KG1 (cell line): ENCODE measurements at regions not wholly inside any gene's neighbourhood (a gene's known extent, or its start where the extent isn't known, plus 50 kb on each side); places are given as distances from the start of the nearest gene placed in this dataset.
"Not testable (repeated sequence)": the region's sequence is repeated elsewhere in the genome, so short reads cannot be mapped to it uniquely, and the experiment has no call there.

Source experiments
- DNase-seq: peaks from one replicate; lab custom pipeline; 2025; lab: John Stamatoyannopoulos, UW

DNA sequence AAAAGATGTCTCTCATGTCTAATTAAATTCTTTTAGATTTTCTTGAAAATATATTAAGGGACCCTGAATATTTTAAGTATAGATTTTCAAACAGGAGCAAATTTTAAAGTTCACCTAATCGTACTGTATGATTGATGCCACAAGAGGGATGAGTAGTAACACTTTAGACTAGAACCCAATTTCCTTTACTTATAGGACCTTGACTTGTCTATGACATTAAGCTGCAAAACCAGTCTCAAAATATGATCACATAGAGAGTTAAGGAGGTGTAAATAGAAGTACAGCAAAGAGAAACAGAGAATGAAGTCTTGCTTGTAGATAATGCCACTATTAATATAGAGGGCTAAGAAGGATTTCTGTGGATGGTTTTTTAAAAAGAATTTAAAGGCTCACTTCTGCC is 312.9 kb upstream of the PRR16 start:
- DNase-seq, result no peak

DNA sequence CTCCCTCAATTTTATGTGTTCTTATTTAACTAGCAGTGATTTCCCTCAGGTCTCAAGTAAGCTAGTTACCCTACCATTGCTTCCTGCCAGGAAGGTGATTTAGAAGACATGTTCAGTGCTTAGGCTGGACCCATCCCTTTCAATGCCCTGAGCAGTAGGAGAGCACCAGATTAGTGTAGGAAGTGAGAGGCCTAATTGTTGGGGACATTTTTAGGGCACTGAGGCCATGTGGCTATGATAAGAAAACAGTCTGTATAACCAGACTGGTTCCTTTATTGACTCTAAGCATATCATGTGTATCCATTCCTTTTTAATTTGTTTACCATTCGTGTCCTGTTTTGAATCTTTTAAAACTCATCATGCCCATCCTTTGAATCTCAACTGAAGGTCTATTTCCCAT is 312.3 kb upstream of the PRR16 start:
- no peak for DNase-seq

DNA sequence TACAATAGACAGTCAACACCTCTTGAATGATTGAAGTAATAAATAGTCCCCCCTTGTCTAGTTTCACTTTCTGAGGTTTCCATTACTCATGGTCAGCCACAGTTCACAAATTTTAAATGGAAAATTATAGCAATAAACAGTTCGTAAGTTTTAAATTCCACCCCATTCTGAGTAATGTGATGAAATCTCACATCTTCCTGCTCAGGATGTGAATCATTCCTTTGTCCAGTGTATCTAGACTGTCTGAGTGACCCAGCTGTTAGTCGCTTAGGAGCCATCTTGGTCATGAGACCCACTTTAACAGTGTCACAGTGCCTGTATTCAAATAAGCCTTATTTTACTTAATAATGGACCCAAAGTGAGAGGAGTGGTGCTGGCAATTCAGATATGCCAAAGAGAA is 311.6 kb upstream of the PRR16 start:
- DNase-seq, result no peak

DNA sequence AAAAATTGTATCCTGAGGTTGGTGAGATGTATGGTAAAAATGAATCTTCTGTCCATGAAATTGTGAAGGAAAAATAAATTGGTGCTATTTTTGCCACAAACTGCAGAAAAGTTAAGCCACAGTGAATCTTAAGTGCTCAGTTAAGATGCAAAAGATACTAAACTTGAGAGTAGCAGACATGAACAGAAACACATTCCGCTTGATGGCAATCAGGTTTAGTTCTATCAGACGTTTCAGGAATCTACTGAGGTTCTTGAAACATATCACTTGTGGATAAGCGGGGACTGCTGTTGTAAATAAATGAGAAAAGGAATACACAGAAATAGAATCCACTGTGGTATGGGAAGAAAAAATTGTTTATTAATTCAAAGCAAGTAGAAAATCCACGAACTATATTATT is 311.2 kb upstream of the PRR16 start:
- no peak for DNase-seq

DNA sequence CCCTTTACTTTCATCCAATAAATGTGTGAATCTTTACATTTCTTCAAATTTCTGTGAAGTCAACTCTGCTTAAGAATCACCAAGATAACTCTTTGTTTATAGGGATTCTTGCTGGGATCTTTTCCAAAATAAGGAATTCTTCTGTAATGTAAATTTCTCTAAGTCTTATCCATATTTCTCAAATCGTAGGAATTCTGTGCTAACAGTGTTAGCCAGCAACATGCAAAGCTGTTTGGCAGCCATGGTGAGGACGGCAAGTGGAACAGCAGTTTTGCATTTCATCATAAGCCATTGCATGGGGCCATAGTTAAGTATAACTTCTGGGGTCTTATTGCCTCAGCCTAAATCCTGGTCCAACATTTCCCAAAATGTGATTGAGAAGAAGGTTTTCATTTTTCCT is 310.5 kb upstream of the PRR16 start:
- DNase-seq, result no peak

DNA sequence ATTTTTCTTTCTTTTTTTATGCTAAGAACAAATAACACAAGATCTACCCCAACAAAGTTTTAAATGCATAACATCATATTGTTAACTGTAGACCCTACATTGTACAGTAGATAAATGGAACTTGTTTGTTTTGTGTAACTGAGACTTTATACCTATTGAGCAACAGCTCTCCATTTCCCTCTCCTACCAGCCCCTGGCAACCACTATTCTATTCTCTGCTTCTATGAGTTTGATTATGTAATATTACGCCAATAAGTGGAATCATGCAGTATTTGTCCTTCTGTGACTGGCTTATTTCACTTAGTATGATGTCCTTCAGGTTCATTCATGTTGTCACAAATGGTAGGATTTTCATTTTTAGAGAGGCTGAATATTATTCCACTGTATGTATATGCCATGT is 308.2 kb upstream of the PRR16 start:
- DNase-seq, result no peak

DNA sequence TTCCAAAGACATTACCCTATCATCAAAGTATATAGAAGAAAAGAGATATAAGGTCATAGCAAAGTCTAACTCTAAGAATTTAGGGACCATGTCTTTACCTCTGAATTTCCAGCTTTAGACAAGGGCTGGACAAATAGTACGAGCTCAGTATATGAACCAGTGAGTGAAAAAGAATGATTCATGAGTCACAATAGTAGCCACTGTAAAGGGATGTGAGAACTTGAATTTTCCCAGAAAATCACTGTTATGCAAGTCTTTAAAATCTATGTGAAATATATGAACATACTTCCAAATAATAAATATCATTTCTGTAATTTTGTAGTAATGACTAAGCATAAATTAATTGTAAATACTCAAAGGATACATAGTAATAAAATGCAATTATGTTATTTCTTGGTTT is 305.9 kb upstream of the PRR16 start:
- DNase-seq, result no peak

DNA sequence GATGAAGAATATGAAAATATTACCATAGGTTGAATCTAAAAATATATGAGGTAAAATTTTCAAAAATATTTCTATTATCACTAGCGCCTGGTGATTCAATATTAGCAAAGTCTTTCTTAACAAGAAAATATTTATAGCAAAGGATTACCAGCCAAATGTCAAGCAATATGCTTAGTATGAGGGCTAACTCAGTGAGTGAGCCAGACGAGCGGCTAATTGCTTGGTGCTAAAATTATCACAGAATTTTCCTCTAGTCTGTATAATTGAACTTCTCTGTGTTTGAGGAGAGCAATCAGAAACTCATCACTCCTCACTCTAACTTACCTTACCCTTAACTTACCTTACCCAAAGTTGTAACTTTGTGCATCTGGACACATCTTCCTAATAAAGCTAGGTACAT is 304.9 kb upstream of the PRR16 start:
- no peak for DNase-seq

DNA sequence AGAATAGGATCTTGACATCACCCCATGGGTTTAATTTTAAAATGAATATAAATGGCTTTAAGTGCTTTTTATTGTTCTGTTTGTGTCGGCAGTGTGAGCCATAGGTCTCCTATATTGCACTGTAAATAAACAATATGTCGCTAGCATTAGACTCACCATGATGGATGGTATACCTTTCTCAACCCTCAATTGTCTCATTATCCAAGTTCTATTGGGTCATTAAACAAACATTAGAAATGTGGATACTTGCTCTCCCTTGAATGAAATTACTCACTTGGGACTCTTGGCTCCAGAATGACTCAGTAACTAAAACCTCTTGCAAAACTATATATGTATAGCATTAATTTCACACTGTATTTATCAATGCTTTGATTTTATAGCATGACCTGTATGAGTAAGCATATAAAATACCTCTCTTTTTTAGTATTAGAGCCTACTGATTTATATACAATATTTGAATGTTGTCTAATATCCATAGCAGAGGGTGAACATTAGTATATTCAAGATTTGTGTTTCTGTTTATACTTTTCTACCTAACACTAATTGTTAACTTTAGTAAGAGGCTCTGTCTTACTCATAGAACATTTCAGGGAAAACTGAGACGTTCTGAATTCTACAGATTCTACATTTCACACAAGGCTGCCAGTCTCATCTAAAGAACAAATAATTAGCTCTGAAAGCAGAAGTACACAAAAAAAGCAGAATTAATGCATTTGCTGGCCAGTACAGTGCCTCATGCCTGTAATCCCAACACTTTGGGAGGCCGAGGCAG is 303.8 kb upstream of the PRR16 start:
- DNase-seq, result no peak

DNA sequence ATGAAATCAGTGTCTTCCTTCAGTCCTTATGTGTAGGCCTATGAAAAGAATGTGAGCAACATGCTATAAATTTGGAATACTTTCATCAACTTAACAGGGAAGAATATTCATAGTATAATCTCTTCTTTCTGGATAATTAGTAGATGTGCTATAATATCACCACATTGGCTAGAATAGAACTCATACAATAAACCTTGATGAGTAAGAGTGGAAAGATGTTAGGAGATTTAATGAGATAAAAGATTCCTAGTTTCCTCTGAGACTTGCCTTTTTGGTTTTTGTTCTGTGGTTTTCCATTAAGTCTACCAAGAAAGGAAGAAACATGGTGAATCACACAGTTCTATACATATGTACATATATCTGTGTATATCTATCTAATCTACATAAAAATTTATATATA is 301.8 kb upstream of the PRR16 start:
- DNase-seq, result no peak

DNA sequence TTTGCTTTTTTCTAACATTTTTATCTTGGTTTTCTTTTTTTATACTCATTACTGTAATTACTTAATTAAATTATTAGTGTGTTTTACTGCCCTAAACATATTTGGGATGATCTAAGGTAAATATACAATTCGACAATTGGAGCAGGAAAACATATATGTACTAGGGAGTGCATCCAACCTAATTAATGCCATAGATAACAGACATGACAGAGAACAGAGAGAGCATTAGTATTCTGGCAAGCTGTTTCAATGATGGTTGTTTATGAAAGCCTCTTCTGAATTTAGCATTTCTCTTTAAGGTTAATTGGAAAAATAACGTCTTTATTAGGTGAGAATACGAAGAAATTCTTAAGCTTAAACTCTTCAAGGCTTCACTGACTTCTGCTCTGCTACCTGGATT is 300.1 kb upstream of the PRR16 start:
- no peak for DNase-seq

DNA sequence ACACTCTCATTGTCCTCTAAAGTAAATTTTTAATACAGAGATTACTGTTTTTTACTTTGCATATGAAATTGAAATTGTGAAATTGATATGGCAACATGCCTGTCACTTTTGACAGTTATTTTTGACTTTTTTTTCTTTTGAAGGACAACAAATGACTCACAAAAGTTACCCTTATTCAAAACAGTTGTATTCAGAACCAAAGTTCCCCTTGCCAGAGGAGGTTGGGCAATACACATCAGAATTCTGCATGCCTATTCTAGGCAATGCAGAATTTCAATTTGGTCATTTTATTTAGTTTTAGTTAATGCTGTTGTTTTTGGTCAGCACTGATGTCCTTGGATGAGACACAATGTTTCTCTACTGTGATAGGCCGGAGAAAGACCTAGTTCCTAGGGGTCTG is 299.1 kb upstream of the PRR16 start:
- DNase-seq, result no peak

DNA sequence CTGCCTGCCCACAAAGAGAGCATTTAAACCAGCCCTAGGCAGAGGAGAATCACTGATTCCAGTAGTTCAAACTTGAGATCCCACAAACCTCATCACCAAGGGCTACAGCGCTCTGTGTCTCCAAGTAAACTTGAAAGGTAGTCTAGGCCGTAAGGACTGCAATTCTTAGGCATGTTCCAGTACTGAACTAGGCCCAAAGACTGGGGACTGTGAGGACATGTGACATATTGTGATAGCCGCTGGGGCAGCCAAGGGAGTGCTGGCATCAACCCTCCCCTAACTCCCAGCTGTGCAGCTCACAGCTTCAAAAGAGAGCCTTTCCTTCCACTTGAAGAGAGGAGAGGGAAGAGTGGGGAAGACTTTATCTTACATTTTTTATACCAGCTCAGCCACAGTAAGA is 291.0 kb upstream of the PRR16 start:
- DNase-seq, result no peak

DNA sequence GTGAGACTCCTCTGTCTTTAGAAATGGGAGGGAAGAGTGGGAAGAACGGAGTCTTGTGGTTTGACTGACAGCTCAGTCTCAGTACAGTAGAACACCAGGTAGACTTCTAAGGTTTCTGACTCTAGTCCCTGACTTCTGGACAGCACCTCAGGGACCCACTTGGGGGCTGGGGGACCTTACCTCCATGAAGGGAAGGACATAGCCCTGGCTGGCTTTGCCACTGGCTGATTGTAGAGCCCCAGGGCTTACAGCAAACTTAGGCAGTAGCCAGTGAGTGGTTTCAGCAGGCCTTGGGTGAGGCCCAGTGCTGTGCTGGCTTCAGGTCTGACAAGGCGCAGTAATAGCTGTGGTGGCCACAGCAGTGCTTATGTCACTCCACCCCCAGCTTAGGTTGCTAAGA is 290.0 kb upstream of the PRR16 start:
- DNase-seq, result no peak

DNA sequence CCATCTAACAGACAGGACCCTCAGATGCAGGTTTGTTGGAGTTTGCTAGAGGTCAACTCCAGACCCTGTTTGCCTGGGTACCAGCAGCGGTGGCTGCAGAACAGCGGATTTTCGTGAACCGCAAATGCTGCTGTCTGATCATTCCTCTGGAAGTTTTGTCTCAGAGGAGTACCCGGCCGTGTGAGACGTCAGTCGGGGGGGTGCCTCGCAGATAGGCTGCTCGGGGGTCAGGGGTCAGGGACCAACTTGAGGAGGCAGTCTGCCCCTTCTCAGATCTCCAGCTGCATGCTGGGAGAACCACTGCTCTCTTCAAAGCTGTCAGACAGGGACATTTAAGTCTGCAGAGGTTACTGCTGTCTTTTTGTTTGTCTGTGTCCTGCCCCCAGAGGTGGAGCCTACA is 282.9 kb upstream of the PRR16 start:
- DNase-seq, result not testable (repeated sequence)

DNA sequence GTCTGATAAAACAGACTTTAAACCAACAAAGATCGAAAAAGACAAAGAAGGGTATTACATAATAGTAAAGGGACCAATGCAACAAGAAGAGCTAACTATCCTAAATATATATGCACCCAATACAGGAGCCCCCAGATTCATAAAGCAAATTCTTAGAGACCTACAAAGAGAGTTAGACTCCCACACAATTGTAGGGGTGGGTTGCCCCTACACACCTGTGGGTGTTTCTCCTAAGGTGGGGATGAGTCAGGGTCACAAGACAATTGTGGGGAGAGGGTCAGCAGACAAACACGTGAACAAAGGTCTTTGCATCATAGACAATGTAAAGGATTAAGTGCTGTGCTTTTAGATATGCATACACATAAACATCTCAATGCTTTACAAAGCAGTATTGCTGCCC is 269.4 kb upstream of the PRR16 start:
- DNase-seq, result not testable (repeated sequence)

DNA sequence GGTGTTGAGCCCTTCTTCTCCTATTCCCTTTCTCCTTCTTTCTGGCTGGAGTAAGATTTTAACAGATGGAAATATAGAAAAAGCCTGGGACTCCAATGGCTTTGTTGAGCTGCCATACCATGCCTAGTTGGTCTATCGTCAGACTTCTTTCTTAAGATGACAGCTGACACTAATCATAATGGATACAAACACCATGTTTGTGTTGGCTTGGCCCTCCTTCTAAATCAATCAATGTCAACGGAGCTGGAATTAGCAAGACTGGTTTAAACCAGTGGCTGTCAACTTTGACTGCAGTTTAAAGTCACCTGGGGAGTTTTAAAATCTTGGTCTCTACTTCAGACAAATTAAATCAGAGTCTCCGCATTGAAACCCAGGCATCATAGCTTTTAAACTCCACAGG is 264.5 kb upstream of the PRR16 start:
- no peak for DNase-seq

DNA sequence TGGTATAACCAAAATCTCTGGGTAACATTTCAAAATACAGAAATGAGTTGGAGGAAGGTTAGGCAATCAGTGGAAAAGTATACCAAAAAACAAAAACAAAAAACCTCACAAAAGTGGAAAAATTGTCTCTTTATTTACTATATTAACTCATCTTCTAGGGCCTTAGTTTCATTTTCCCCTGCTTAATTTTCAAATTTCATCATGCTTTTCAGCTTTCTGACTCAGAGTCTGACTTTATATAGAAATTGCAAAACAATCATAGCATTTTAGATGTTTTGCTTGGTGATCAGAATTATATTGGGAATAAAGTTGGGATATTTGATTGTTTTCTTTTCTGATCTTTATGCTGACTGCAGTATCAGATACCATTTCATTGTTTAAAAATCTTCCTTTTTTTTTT is 257.0 kb upstream of the PRR16 start:
- no peak for DNase-seq

DNA sequence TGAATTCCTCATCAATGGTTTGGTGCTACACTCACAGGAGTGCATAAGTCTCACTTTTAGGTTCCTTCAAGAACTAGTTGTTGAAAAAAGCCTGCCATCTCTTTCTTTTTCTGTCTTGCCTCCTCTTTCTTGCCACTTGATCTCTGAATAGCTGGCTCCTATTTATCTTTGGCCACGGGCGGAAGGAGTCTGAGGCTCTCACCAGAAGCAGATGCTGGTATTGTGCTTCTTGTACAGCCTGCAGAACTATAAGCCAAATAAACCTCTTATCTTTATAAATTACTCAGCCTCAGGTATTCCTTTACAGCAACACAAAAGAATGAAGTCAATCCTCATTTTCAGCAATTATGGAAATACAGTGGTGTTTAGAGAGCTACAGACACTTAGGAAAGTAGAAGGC is 247.1 kb upstream of the PRR16 start:
- DNase-seq, result no peak

DNA sequence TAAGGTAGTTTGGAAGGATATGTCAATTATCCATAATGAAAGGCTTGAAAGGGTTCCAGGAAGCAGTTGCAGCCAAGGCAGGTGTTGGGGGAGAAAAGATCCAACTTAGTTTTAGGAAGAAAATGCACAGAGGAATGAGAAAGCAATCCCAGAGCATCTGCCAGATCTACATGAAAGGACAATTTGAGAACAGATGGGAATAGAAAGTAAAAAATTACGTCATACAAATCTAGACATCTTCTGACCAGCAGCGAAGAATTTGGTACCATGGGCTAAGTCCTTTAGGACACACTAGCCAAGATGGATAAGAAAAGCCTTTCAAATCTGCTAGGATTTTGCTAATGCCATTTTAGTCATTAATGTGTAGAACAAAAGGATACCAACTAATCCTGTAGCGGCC is 244.1 kb upstream of the PRR16 start:
- DNase-seq, result no peak

DNA sequence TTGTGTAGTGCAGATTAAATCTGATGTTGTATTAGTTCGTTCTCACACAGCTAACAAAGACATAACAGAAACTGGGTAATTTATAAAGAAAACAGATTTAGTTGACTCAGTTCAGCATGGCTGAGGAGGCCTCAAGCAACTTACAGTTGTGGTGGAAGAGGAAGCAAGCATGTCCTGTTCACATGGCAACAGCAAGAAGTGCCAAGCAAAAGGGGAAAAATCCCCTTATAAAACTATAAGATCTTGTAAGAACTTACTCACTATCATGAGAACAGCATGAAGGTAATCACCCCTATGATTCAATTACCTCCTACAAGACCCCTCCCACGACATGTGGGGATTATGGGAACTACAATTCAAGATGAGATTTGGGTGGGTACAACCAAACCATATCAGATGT is 238.6 kb upstream of the PRR16 start:
- no peak for DNase-seq

DNA sequence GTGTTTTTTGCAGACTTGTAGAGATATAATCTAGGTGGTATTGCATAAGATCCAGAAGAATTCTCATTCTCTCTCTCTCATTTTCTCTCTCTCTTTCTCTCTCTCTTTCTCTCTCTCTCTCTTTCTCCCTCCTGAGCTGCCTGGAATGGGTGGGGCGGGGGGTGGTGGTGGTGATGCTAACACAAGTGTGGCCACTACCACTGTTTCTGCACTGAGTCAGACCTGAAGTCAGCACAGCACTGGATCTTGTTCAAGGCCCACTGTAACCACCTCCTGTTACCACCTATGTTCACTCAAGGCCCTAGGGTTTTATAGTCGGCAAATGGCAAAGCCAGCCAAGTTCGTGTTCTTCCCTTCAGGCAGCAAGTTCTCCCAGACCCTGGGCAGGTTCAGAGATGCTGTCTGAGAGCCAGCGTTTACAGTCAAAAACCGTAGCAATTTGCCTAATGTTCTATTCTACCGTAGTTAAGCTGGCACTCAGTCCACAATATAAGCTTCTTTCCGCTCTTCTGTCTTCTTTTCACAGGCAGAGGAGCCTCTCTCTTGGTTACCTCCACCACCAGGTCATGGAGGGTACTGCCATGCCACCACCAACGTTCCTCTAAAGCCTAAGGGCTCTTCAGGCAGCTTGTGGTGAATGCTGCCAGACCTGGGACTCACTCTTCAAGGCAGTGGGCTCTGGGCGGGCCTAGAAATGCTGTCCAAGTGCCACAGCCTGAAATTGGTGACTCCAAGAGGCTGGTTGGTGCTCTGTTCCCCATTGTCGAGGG is 235.7 kb upstream of the PRR16 start:
- DNase-seq, result no peak

DNA sequence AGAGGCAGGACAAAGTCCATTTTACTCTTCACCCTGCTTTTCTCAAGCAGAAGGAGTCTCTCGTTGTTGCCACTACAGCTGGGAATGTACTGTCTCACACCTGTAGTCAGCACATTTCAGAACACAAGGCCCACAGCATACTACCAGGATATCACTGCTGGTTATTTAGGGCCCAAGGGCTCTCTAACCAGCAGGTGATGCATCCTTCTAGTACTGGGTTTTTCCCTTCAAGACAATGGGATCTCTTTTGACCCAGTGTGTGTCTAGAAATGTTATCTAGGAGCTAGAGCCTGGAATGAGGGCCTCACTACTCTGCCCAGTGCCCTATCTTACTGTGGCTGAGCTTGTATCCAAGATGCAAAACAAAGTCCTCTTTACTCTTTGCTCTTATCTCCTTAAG is 235.1 kb upstream of the PRR16 start:
- no peak for DNase-seq

DNA sequence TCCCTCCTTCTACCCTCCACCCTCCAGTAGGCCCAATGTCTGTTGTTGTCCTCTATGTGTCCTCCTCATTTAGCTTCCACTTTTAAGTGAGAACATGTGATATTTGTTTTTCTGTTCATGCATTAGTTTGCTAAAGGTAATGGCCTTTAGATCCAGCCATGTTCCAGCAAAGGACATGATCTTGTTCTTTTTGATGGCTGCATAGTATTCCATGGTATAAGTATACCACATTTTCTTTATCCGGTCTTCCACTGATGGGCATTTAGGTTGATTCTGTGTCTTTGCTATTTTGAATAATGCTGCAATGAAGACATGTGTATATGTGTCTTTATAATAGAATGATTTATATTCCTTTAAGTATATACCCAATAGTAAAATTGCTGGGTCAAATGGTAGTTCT is 232.5 kb upstream of the PRR16 start:
- DNase-seq, result no peak
